NB4 (cell line): ENCODE measurements at regions not wholly inside any gene's neighbourhood (a gene's known extent, or its start where the extent isn't known, plus 50 kb on each side); places are given as distances from the start of the nearest gene placed in this dataset.

ENCODE experiments used
- CTCF ChIP-seq: IDR thresholded peaks from one replicate; pipeline ENCODE4 v1.5.1; 2012; ENCODE audit warnings: low read depth, low read length
- MAX ChIP-seq: IDR thresholded peaks from 2 replicates; pipeline ENCODE4 v1.6.1; 2011; ENCODE audit warnings: low read depth, low read length
- POLR2A ChIP-seq: IDR thresholded peaks from 2 replicates; pipeline ENCODE4 v1.6.1; 2011; ENCODE audit warnings: mild to moderate bottlenecking; ENCODE audit not compliant: insufficient read length; ENCODE audit errors: extremely low read depth

GRCh38 chr19:31064491-31064890 is 284.7 kb downstream of the TSHZ3 start:
- TF ChIP-seq CTCF = no peak
- no peak for TF ChIP-seq POLR2A
- TF ChIP-seq MAX = no peak
